ENCODE measurements at regions not wholly inside any gene's neighbourhood (a gene's known extent, or its start where the extent isn't known, plus 50 kb on each side); places are given as distances from the start of the nearest gene placed in this dataset.

- TF ChIP-seq POLR2A (IDR thresholded peaks at IDR 0.05) (no peak), CTCF (IDR thresholded peaks at IDR 0.05) (no peak)
Observed at GRCh38 chr7:46163246-46163645, 242.2 kb upstream of the IGFBP3 start.

All from heart left ventricle (tissue), 13 donors.